Stimulated activated CD8-positive, alpha-beta memory T cell treated with anti-CD3 and anti-CD28 coated beads, Interleukin-7, amount 100 ng/mL, for 1 hour (primary cell): ENCODE measurements at regions not wholly inside any gene's neighbourhood (a gene's known extent, or its start where the extent isn't known, plus 50 kb on each side); places are given as distances from the start of the nearest gene placed in this dataset.

Experiments used
- DNase-seq, 2 donors: peaks; one replicate each; pipeline ENCODE4 v3.0.0-alpha.2; 2020; ENCODE audit warnings: low read depth in 2 of 2

DNA sequence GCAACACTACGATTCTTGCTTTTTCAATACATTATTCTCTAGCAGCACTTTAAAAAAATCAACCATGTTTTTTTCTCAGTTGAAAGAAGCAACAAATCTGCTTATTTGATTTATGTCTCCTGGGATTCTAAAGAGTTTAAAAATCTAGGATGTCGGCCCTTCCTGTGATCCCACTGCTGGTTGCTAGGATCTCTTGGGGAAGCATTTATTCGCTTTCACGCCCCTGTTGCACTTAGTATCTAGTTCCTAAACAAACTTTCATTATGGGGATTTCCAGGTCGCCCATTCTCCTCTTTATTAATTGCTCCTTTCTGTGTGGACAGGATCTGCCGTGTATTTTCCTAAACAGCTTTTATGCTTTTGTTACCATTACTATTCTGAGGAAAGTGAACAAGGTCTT is 313.5 kb downstream of the AGTPBP1 start:
- no peak for DNase-seq

DNA sequence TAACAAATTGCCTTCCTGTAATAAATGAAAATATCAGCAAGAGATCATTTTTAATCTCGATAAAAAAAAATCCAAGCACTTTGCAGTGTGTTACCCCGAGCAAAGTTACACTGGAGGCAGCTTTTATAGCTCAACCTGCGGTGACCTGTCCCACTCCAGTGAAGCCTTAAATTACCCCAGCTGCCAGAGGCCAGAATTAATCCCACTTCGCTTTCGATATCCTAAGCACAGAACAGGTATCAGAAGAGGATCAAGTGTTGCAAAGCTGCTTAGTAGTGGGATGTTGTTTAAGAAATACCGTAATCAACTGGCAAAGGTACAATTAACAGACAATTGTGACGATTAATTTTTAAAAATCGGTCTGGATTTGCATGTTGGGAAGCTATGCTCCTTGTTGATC is 314.0 kb downstream of the AGTPBP1 start:
- no peak for DNase-seq

DNA sequence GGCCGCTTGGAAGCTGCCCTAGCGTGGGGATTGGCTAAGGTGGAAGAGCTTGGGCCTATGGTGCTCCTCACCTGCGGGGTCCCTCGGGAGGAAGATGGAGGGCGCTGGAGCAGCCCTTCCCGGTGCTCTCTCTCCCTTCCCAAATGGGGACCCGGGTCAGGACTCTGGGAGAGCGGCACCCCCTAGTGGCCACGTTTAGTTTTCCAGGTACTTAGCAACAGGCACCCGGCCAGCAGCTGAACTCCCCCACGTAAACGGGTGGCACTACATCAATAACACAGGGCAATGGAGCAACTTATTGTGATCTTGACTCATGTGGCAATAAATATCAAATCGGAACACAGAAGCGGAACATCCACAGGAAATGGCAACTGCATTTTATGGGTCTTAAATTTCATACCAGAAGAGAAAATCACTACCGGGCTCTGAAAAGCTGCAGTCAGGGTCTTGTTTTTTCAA is 316.6 kb downstream of the AGTPBP1 start:
- DNase-seq: peak; percentile 3 to 6

DNA sequence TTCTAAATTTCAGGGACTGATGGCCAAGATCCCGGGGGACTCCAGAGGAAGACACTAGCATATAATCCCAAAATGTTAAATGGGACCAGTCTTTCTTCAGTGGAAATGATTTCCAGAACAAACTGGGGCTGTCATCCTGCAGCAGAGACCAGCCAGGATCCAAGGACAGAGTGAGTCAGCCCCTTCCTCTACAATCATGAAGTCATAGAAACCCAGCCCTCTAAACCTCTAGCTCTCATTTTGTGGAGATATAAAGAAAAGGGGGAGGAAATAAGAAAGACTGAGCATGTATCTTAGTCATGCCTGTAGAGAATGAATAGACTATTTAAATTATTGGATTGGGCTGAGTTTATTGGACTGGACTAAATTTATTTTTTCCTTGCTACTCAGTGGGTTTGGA is 318.3 kb downstream of the AGTPBP1 start:
- no peak for DNase-seq

DNA sequence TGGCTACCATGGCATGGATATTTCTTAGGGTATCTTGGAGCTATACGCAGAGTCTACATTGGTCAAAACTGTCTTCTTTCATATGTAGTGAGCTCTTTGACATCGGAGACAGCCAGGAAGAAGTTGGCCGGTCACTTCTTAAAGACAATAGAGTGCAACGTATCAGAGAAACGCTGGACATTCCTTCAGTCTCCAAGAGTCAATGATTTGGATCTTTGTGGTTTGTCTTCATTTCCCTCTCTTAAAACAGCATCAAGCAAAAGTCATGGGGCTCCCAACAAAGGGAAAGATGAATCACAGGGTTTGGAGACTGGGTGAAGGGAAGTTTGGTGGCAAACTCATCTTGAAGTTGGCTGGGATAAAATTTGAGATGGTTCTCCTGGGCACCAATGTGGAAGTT is 320.1 kb downstream of the AGTPBP1 start:
- no peak for DNase-seq

DNA sequence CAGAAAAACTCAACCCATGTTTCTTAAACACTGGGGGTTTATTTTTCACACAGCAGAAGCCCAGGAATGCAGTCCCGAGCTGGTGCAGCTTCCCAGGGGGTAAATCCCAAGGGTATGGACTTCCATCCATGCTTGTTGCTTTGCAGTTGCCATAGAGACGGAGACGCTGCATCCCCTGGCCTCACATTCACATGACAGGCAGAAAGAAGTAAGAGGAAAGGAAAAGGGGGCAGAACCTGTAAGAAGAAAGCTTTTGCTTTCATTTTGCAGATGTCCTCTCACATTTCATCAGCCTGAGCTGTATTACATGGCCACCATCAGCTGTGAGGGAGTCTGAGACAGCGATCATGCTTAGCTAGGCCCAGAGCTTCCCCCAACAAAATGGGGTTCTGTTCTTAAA is 321.0 kb downstream of the AGTPBP1 start:
- no peak for DNase-seq

DNA sequence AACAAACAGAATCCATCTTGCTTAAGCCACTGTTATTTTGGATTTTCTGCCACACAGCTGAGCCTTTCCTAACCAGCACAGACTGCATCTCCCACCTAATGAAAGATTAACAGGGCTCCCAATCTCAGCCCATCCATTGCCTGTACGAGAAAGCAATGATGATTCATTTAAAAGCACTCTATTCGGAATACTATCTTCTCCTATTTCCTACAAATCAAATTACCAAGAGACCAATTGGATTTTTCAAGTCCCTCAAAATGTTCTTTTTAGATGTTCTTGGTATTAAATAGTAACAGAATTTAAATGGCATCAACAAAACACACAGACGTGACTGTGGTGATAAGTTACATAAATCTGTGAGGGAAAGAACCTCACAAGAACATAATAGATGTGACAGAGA is 324.1 kb downstream of the AGTPBP1 start:
- no peak for DNase-seq

DNA sequence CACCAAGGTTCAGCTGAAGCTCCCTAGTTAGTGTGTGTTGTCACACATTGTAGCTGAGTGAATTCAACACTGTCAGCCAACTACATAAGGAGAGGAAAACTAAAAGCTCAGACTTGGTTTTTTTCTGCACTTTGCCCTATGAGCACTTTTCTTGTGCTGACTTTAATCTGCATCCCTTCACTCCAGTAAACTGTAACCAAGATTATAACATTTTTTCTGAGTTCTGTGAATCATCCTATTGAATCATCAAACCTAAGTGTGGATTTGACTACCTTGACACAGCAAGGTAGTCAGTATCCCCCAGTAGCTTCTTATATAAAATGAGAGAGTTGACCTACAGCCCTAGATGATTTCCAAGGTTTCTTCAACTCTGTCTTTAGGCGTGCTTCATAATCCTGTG is 325.0 kb downstream of the AGTPBP1 start:
- no peak for DNase-seq

DNA sequence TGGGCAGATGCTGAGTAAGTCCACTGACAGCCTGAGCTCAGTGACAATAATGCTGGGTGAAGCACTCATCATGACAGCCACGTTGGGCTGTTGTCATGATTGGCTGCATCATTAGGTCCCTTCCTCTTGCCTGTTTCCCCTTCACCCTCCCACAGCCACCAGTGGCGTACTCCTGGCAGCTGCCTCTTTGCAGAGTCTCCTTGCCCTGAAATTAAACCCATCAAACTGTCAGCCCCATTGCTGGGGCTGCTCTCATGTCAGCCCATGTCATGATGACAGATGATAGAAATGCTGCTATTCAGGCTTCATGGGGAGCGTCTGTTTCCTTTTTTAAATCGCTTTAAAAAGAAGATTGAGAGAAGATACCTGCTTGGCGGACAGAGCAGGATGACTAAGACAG is 327.4 kb downstream of the AGTPBP1 start:
- DNase-seq: no peak

DNA sequence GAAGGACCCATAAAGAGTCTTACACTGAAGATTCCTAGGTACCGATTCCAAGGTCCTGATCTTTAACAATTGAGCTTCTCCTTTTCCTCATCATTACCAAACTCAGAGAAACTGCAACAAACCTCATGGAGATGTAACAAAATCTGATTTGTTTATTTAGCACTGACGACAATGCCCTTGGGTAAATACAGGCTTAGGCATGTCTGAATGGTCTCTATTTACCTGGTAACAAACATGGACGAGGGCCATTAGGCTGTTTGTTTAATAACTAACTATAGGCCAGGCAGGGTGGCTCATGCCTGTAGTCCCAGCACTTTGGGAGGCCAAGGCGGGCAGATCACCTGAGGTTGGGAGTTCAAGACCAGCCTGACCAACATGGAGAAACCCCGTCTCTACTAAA is 333.3 kb downstream of the AGTPBP1 start:
- DNase-seq: no peak

DNA sequence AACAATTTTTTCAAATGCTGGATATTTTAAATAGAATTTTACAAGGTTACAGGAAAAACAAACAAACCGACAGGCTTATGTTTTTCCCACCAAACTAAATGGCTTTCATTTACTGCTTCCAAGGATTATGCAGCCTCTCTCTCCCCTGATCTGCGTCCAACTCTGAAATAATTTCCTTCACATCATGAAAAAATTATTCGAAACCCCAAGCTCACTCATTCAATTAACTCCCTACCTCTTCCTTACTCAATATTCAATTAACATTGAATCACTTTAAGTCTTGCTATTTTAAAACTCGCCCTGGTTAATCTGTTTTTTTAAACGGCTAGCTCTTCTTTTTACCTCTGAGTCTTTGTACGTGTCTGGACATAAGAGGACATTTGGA is 336.2 kb downstream of the AGTPBP1 start:
- DNase-seq: no peak

DNA sequence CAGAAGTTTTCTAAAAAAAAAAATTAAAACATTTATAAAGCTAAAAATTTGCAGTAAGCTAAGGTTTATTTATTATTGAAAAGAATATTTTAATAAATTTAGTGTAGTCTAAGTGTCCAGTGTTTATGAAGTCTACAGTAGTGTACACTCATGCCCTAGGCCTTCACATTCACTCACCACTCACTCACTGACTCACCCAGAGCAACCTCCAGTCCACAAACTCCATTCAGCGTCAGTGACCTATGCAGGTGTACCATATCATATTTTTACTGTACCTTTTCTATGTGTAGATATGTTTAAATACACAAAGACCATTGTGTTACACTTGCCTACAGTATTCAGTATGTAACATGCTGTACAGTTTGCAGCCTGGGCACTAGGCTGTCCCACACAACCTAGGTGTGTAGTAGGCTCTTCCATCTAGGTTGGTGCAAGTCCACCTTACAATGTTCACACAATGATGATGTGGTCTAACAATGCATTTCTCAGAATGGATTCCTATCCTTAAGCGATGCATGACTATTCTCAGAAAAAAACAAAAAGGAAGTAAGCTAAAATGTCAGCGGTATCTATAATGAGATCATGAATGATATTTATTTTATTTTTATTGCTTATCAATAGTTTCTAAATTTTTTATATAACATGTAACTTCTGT is 336.7 kb downstream of the AGTPBP1 start:
- no peak for DNase-seq

DNA sequence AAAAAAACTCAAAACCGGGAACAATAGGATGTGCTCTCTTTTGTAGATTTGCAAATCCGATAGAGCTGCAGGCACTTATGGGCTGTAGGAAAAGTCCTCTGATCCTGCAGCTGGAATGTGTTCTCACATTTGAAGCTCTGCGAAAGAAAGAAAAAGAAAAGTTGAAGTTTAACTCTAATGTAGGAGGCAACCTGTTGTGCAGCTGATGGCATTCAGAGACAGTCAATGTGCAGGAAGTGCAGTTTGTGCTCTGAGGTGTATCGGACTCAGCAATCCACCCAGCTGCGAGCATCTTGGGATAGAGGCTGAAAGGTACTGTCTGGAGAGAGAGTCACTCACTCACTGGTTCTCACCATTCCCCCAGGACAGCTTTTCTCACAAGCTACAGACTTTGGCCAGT is 339.2 kb downstream of the AGTPBP1 start:
- DNase-seq: no peak

DNA sequence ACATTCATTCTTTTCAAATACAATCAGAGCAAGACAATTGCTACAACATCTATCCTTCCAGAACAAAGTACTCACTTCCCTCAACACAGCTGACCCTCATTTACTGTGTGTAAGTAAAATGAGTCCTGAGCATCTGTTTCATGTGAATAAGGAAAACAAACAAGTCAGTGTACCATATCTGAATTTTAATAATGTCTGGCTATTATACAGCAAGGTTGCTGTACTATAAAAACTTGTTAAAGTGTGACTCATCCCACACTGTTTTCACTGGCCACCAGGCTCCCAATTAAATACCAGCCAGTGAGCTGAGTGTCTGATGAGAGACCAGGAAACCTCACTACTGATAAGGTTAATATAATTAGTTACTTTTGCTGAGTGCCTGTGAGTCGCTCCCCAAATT is 339.8 kb downstream of the AGTPBP1 start:
- DNase-seq: no peak

DNA sequence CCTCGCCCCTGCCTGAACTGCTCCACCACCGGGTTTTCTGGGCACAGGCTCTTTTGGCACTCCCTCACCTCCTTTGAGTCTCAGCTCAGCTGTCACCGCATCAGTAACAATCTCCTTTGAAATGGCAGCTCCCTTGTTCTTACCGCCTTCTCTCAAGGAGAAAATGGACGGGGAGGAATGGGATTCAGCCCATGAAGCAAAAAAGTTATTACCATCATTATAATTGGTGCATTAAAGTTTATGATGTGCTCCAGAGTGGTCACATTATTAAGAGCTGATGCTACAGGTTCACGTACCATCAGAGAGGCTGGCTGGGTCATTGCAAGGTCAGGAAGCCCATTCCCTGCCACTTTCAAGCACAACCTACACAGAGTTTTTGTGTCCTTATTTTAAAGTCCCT is 344.7 kb downstream of the AGTPBP1 start:
- DNase-seq: no peak

DNA sequence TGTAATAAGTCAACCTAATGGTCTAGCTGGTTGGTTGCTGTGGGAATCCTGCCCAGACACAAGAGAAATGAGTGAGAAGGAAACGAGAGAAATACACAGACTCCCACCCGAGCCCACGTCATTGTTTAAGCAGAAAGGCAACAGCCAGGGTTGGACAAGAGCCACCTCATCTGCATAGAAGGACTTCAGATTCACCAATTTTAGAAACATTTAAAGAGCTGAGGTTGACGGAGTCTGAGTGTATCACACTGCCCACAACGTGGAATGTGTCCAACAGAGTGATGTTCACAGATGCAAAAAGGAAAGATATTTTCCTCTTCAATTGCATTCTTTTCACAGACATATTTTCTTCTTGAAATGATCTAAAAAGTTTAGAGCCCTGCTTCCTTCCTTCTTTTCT is 349.5 kb downstream of the AGTPBP1 start:
- DNase-seq: no peak

DNA sequence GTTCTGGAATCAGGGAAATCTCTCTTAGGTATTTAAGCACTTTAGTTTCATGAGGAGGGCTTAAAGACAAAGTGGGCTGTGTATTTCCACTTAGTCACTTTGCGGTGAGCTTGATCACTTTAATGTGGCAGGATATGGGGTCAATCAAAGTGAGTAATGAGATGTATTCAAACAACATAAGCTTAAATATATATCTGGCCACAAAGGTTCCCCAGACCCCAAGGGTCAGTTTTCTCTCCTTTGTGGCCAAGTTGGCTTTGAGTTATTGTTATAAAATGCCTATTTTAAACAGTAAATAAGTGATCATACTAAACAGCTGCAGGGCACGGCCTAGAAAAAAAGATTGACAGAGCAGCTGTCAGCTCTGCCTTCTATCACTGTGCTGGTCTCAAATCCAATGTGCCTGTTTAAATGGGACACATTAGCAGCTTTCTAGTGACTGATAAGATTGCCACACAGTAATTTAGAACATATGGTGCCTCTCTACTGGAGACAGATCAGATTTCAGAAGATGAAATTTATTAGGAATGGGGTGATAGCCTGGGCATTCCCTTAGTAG is 363.9 kb downstream of the AGTPBP1 start:
- no peak for DNase-seq

DNA sequence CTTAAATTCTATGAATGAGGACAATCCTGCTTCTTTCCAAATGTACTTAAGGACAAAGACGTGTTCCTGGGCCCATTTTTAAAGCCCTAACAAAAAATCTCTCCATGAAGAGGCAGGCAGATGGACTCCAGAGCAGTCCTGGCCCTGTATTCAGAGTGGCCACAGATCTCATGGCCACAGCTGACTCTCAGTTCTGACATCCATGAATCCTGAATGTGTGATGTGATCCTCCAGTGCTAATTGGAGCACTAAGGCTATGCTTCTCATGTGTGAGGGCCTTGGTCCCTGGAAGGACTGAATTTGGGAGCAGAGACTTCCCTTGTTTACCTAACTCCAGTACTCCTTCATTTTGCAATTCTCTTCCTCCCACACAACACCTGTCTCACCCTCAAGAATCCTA is 373.0 kb downstream of the AGTPBP1 start:
- DNase-seq: no peak

DNA sequence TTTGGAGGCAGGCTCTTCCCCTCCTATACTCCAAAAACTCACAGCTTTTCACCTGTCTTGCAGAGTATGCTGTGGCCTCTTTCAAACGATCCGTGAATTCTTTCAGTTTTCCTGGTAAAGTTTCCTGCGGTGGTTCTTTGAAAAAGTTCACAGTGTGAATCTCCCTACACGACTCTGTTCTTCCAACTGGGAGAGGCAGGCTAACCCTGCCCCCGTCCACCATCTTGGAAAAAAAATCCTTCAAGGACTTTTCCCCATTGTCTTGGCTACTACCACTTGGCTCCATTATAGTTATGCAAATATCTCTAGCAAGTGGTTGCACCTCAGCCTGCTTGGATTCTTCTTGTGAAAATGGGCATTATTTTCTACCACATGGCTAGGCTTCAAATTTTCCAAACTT is 382.6 kb downstream of the AGTPBP1 start:
- DNase-seq: no peak

DNA sequence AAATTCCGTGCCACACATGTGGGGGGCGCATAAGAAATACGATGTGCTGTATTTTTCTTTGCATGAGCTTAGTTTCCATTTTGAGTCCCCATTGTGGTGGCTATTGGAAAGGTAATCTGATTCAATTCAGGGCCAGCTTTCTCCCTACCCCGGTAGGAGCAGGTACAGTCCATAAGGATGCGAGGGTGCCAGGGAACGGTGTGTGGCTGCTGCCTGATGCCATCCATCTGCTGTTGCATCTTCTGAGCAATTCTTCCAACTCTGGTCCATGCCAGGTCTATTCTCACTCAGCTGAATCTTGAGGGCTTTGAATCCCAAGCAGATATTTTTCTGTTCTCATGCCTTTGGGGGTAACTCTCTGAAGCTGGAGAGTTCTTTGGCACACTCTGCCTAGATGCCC is 392.7 kb downstream of the AGTPBP1 start:
- no peak for DNase-seq

DNA sequence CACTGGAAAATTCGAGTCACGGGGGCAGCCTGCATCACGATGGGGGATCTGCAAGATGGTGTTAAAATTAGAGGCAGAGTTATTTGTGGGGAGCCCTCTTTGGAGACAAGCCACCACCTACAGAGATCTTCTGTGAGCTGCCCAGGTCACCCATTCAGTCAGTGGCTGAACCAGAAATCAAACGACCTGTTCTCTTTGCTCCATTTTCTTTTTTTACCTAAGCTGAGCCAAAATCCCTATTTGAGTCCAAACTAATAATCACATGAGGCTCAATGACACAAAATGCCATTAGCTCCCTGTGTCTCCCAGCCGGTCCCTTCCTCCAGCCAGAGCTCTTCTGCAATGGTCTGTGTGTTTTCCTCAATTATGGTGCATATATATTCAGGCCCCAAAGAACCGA is 394.2 kb downstream of the AGTPBP1 start:
- no peak for DNase-seq

DNA sequence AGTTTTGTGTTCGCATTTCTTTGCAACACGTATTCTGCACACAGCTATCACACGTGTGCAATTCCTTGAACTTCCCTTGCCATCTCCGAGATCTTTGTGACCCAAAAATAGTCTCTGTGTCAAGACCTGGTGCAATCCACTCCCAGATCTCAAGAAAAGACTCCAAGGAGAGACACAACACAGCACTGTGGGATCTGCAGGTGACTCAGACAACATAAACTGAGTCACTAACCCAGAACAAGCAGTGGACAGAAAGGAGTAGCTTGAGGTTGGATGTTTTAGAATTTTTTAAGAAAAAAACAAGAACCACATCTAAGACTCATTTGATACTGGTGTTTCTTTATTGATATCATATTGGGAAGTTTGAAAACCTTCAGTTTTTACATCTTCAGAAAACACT is 396.9 kb downstream of the AGTPBP1 start:
- DNase-seq: no peak

DNA sequence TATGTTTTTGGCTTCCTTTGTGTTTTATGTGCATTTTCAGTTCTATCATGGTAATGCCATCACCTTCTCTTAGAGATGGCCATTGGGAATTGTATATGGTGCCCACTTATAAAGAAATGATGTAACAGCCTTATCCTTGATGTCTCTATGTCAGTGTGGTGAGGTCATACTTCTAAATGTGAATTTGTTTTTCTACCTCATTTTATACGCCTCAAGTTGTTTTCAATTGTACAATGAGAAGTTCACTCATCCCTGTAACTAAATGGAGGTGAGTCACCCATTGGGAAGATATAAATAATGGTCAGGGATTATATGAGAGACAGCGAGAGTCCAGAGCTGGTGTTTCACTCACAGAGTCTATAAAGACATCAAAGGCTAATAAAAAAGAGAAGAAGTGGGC is 402.4 kb downstream of the AGTPBP1 start:
- no peak for DNase-seq

DNA sequence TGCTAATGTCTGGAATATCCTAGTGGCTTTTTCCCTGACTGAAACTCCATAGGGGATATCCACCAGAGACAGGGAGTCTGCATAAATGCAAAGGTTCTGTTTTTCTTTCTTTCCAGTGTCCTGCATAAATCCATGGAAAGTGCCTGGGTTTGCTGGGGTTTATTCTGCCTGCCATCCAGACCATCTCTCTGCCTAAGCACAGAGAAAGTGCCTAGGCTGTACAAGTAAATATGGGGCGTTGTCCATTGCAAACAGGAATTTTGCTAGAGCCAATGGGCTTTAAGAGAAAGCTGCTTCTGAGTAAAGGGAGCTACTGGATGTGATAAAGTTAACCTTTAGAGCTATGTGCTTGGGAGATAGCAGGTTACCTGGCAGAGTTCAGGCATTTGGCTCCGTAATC is 407.5 kb downstream of the AGTPBP1 start:
- no peak for DNase-seq
